ENCODE measurements at regions not wholly inside any gene's neighbourhood (a gene's known extent, or its start where the extent isn't known, plus 50 kb on each side); places are given as distances from the start of the nearest gene placed in this dataset.
"Not testable (repeated sequence)": the region's sequence is repeated elsewhere in the genome, so short reads cannot be mapped to it uniquely, and the experiment has no call there.

- DNase-seq, result no peak
These were observed 139.4 kb downstream of the CEBPB start for GRCh38 chr20:50329981-50330503.

- no peak for DNase-seq
These were observed 140.1 kb downstream of the CEBPB start for GRCh38 chr20:50330504-50331313.

GRCh38 chr20:50331469-50332363 is 141.1 kb downstream of the CEBPB start:
- peak; percentile 70 to 77 for DNase-seq

- DNase-seq, result no peak
These were observed 141.9 kb downstream of the CEBPB start for GRCh38 chr20:50332491-50332980.

GRCh38 chr20:50333131-50333670 is 142.6 kb downstream of the CEBPB start:
- peak; percentile 37 to 57 for DNase-seq

GRCh38 chr20:50333812-50334211 is 143.2 kb downstream of the CEBPB start:
- DNase-seq, result no peak

- DNase-seq, result not testable (repeated sequence)
These were observed 143.9 kb downstream of the CEBPB start for GRCh38 chr20:50334512-50334911.

- peak; percentile 49 to 52 for DNase-seq
These were observed 144.5 kb downstream of the CEBPB start for GRCh38 chr20:50335105-50335504.

- no peak for DNase-seq
These were observed 145.2 kb downstream of the CEBPB start for GRCh38 chr20:50335866-50336265.

- no peak for DNase-seq
These were observed 146.0 kb downstream of the CEBPB start for GRCh38 chr20:50336661-50337060.

GRCh38 chr20:50337521-50338466 is 147.2 kb downstream of the CEBPB start:
- DNase-seq, result no peak

- DNase-seq, result peak; percentile 37 to 64
These were observed 148.1 kb downstream of the CEBPB start for GRCh38 chr20:50338479-50339391.

GRCh38 chr20:50339466-50339901 is 148.9 kb downstream of the CEBPB start:
- no peak for DNase-seq

GRCh38 chr20:50340541-50340940 is 149.9 kb downstream of the CEBPB start:
- no peak for DNase-seq

GRCh38 chr20:50341050-50341449 is 150.4 kb downstream of the CEBPB start:
- no peak for DNase-seq

GRCh38 chr20:50341880-50342637 is 151.4 kb downstream of the CEBPB start:
- DNase-seq, result no peak

GRCh38 chr20:50342638-50343102 is 152.0 kb downstream of the CEBPB start:
- no peak for DNase-seq

- DNase-seq, result peak in 1 of 2 donors; percentile 30
These were observed 152.5 kb downstream of the CEBPB start for GRCh38 chr20:50343125-50343489.

GRCh38 chr20:50343490-50344179 is 153.0 kb downstream of the CEBPB start:
- no peak for DNase-seq

Data from inflammatory macrophage (primary cell).